SK-N-SH (cell line): ENCODE measurements at regions not wholly inside any gene's neighbourhood (a gene's known extent, or its start where the extent isn't known, plus 50 kb on each side); places are given as distances from the start of the nearest gene placed in this dataset.

Source experiments
- CTCF ChIA-PET: fragments of 300-600, 350-600 bp; formaldehyde crosslinking; extraction: SDS; loops from one replicate; lab custom pipeline; 2021; lab: Yijun Ruan, JAX
- POLR2A ChIA-PET: fragments of 350-600 bp; sonication (Branson Sonifier 250); formaldehyde crosslinking; extraction: SDS; loops from one replicate; lab custom pipeline; 2020; ENCODE audit warnings: antibody characterized with exemption, inconsistent platforms; lab: Yijun Ruan, JAX
- DNase-seq: peaks from one replicate; pipeline ENCODE4 v3.0.0; 2012
- H2AFZ ChIP-seq: fragments of 200-600 bp; sonication (generic); 2 replicates; pipeline ENCODE4 v1.8.1; 2016; ENCODE audit warnings: antibody characterized with exemption, mild to moderate bottlenecking, low read depth
- H3F3A ChIP-seq: fragments of 200-600 bp; sonication (generic); replicated peaks from 2 replicates; pipeline ENCODE3; 2016; ENCODE audit warnings: antibody characterized with exemption, mild to moderate bottlenecking; ENCODE audit not compliant: insufficient read depth
- H3K27ac ChIP-seq, 2 experiments: fragments of 200-500 bp in 1 of 2; fragments of 200-600 bp in 1 of 2; sonication (Bioruptor generic) in 1 of 2; sonication (generic), shearing (Covaris generic) in 1 of 2; 2 replicates each; pipeline versions ENCODE4 v1.5.1 to v1.6.1; 2014 to 2016; ENCODE audit warnings: low read depth in 2 of 2, inconsistent platforms in 1 of 2, low read length in 1 of 2, mild to moderate bottlenecking in 1 of 2, mixed read lengths in 1 of 2
- H3K27me3 ChIP-seq: fragments of 200-600 bp; sonication (generic), shearing (Covaris generic); 2 replicates; pipeline ENCODE4 v1.6.1; 2016; ENCODE audit warnings: mixed run types; ENCODE audit not compliant: insufficient read depth
- H3K36me3 ChIP-seq, 2 experiments: fragments of 200-500 bp in 1 of 2; fragments of 200-600 bp in 1 of 2; sonication (Bioruptor generic) in 1 of 2; sonication (generic) in 1 of 2; replicated peaks in 1 of 2; 2 replicates each; pipeline versions ENCODE3 to v1.5.1; 2014 to 2016; ENCODE audit warnings: low read length in 1 of 2, mild to moderate bottlenecking in 1 of 2; ENCODE audit not compliant: insufficient read depth in 2 of 2, control insufficient read depth in 1 of 2
- H3K4me1 ChIP-seq, 2 experiments: fragments of 200-500 bp in 1 of 2; fragments of 200-600 bp in 1 of 2; sonication (Bioruptor generic) in 1 of 2; sonication (generic), shearing (Covaris generic) in 1 of 2; 2 replicates each; pipeline versions ENCODE4 v1.5.1 to v1.6.1; 2014 to 2016; ENCODE audit warnings: low read depth in 1 of 2, low read length in 1 of 2, mixed run types in 1 of 2; ENCODE audit not compliant: insufficient read depth in 2 of 2, control insufficient read depth in 1 of 2
- H3K4me2 ChIP-seq: fragments of 200-600 bp; sonication (generic), shearing (Covaris generic); 2 replicates; pipeline ENCODE4 v1.6.1; 2017; ENCODE audit warnings: mixed run types
- H3K4me3 ChIP-seq, 2 experiments: fragments of 200-500 bp in 1 of 2; fragments of 200-600 bp in 1 of 2; sonication (Bioruptor generic) in 1 of 2; sonication (generic), shearing (Covaris generic) in 1 of 2; 2 replicates each; pipeline versions ENCODE4 v1.5.1 to v1.8.1; 2014 to 2016; ENCODE audit warnings: low read depth in 2 of 2, inconsistent platforms in 1 of 2, low read length in 1 of 2, mild to moderate bottlenecking in 1 of 2, mixed read lengths in 1 of 2, moderate library complexity in 1 of 2
- H3K79me2 ChIP-seq: fragments of 200-600 bp; sonication (generic); 2 replicates; pipeline ENCODE4 v1.8.1; 2017; ENCODE audit warnings: mild to moderate bottlenecking; ENCODE audit not compliant: insufficient read depth
- H3K9ac ChIP-seq: fragments of 200-600 bp; sonication (generic); 2 replicates; pipeline ENCODE4 v1.6.1; 2017; ENCODE audit warnings: mixed run types
- H3K9me2 ChIP-seq: fragments of 200-600 bp; sonication (generic); 2 replicates; pipeline ENCODE4 v1.6.1; 2017; ENCODE audit warnings: mixed run types
- H3K9me3 ChIP-seq: fragments of 200-600 bp; sonication (generic); 2 replicates; pipeline ENCODE4 v1.6.1; 2017; ENCODE audit warnings: mixed run types, mild to moderate bottlenecking, moderate library complexity
- H4K20me1 ChIP-seq: fragments of 200-600 bp; sonication (generic); 2 replicates; pipeline ENCODE4 v1.6.1; 2017; ENCODE audit warnings: mild to moderate bottlenecking, mixed run types; ENCODE audit not compliant: insufficient read depth
- CHD2 ChIP-seq: fragments of 150-350 bp; IDR thresholded peaks from 2 replicates; pipeline ENCODE4 v1.6.1; 2018; ENCODE audit warnings: low read length; ENCODE audit not compliant: partially characterized antibody
- ELF1 ChIP-seq: IDR thresholded peaks from 2 replicates; pipeline ENCODE4 v1.4.0; 2012
- EP300 ChIP-seq, 2 experiments: IDR thresholded peaks; 2 replicates each; pipeline versions ENCODE4 v1.4.0 to v1.6.1; 2012; ENCODE audit warnings: borderline replicate concordance in 1 of 2, low read depth in 1 of 2, low read length in 1 of 2
- GATA2 ChIP-seq: sonication (generic); formaldehyde crosslinking; IDR thresholded peaks from 2 replicates; pipeline ENCODE4 v1.5.0; 2020; ENCODE audit warnings: mild to moderate bottlenecking, missing genetic modification reagents
- MXI1 ChIP-seq: IDR thresholded peaks from 2 replicates; pipeline ENCODE4 v1.6.1; 2012; ENCODE audit warnings: mild to moderate bottlenecking, low read depth, low read length, improper control_type of control experiment
- NRF1 ChIP-seq: IDR thresholded peaks from 2 replicates; pipeline ENCODE4 v1.6.1; 2012; ENCODE audit warnings: low read depth, mild to moderate bottlenecking, low read length
- RAD21 ChIP-seq: IDR thresholded peaks from 2 replicates; pipeline ENCODE4 v1.6.1; 2012; ENCODE audit warnings: mild to moderate bottlenecking, low read length
- USF1 ChIP-seq: IDR thresholded peaks from 2 replicates; pipeline ENCODE4 v1.4.0; 2012; ENCODE audit warnings: low read depth, borderline replicate concordance
- USF2 ChIP-seq: fragments of 150-350 bp; IDR thresholded peaks from 2 replicates; pipeline ENCODE4 v1.6.1; 2017; ENCODE audit warnings: antibody characterized with exemption, low read length, low read depth, borderline replicate concordance
- WGBS: methylation state at CpG from one replicate; pipeline ENCODE4 v1.1.6; 2017; ENCODE audit warnings: low lambda C conversion rate; 5-methylcytosine and 5-hydroxymethylcytosine counted together
- TF ChIP-seq, protein P1 (sequence below): IDR thresholded peaks from 2 replicates; pipeline ENCODE4 v1.6.1; 2012; ENCODE audit warnings: mild to moderate bottlenecking, low read depth, low read length, moderate library complexity
- TF ChIP-seq, protein P2 (sequence below): fragments of 150-350 bp; IDR thresholded peaks from 2 replicates; pipeline ENCODE4 v1.6.1; 2016; ENCODE audit warnings: mild to moderate bottlenecking, low read depth, low read length
- TF ChIP-seq, protein P3 (sequence below): fragments of 200-600 bp; sonication (generic); IDR thresholded peaks from 2 replicates; pipeline ENCODE4 v1.6.1; 2017; ENCODE audit warnings: antibody characterized with exemption, mild to moderate bottlenecking, moderate library complexity

- TF ChIP-seq, protein P1, sequence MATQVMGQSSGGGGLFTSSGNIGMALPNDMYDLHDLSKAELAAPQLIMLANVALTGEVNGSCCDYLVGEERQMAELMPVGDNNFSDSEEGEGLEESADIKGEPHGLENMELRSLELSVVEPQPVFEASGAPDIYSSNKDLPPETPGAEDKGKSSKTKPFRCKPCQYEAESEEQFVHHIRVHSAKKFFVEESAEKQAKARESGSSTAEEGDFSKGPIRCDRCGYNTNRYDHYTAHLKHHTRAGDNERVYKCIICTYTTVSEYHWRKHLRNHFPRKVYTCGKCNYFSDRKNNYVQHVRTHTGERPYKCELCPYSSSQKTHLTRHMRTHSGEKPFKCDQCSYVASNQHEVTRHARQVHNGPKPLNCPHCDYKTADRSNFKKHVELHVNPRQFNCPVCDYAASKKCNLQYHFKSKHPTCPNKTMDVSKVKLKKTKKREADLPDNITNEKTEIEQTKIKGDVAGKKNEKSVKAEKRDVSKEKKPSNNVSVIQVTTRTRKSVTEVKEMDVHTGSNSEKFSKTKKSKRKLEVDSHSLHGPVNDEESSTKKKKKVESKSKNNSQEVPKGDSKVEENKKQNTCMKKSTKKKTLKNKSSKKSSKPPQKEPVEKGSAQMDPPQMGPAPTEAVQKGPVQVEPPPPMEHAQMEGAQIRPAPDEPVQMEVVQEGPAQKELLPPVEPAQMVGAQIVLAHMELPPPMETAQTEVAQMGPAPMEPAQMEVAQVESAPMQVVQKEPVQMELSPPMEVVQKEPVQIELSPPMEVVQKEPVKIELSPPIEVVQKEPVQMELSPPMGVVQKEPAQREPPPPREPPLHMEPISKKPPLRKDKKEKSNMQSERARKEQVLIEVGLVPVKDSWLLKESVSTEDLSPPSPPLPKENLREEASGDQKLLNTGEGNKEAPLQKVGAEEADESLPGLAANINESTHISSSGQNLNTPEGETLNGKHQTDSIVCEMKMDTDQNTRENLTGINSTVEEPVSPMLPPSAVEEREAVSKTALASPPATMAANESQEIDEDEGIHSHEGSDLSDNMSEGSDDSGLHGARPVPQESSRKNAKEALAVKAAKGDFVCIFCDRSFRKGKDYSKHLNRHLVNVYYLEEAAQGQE: no peak
- no peak for TF ChIP-seq USF2
These were observed 171.0 kb downstream of the HRH4 start (continued) for GRCh38 chr18:24631243-24632025.

GRCh38 chr18:24632158-24632988, 171.9 kb downstream of the HRH4 start:
- Histone ChIP-seq H3K36me3 (no peaks in the 10 kb centered on the region), H3K9me3 (no peaks in the 10 kb centered on the region), H3F3A (no peaks in the 10 kb centered on the region), H3K27ac (no peak overlapping the region), H4K20me1 (no peaks in the 10 kb centered on the region), H3K79me2 (no peaks in the 10 kb centered on the region), H3K4me3 (no peak overlapping the region), H3K4me2 (no peak overlapping the region), H2AFZ (no peak overlapping the region), H3K4me1 (no peaks in the 10 kb centered on the region), H3K27me3 (no peaks in the 10 kb centered on the region), H3K9ac (no peak overlapping the region), H3K9me2 (no peaks in the 10 kb centered on the region)
- ChIA-PET POLR2A (no interaction called here), CTCF (no interaction called here)
- WGBS: 61% methylated on average over 15 of the region's 15 CpGs
- DNase-seq: no peak
- TF ChIP-seq, protein P2, sequence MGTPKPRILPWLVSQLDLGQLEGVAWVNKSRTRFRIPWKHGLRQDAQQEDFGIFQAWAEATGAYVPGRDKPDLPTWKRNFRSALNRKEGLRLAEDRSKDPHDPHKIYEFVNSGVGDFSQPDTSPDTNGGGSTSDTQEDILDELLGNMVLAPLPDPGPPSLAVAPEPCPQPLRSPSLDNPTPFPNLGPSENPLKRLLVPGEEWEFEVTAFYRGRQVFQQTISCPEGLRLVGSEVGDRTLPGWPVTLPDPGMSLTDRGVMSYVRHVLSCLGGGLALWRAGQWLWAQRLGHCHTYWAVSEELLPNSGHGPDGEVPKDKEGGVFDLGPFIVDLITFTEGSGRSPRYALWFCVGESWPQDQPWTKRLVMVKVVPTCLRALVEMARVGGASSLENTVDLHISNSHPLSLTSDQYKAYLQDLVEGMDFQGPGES: no peak

- H3K4me1 ChIP-seq: no peaks in the 10 kb centered on the region
- no peak overlapping the region for H2AFZ ChIP-seq
- H3K27me3 ChIP-seq: no peaks in the 10 kb centered on the region
- no peaks in the 10 kb centered on the region for H3K36me3 ChIP-seq
- H3K4me3 ChIP-seq: no peak overlapping the region
- H3K9me2 ChIP-seq: no peaks in the 10 kb centered on the region
- DNase-seq: no peak
- no peak overlapping the region for H3K27ac ChIP-seq
- H3F3A ChIP-seq: no peaks in the 10 kb centered on the region
- H3K79me2 ChIP-seq: no peaks in the 10 kb centered on the region
- no peak overlapping the region for H3K9ac ChIP-seq
- no CpG with 5 or more reads among the region's 3 CpGs for WGBS
- H4K20me1 ChIP-seq: no peaks in the 10 kb centered on the region
- H3K9me3 ChIP-seq: no peaks in the 10 kb centered on the region
- CTCF ChIA-PET: no interaction called here
- no peak overlapping the region for H3K4me2 ChIP-seq
- POLR2A ChIA-PET: no interaction called here
- TF ChIP-seq, protein P3, sequence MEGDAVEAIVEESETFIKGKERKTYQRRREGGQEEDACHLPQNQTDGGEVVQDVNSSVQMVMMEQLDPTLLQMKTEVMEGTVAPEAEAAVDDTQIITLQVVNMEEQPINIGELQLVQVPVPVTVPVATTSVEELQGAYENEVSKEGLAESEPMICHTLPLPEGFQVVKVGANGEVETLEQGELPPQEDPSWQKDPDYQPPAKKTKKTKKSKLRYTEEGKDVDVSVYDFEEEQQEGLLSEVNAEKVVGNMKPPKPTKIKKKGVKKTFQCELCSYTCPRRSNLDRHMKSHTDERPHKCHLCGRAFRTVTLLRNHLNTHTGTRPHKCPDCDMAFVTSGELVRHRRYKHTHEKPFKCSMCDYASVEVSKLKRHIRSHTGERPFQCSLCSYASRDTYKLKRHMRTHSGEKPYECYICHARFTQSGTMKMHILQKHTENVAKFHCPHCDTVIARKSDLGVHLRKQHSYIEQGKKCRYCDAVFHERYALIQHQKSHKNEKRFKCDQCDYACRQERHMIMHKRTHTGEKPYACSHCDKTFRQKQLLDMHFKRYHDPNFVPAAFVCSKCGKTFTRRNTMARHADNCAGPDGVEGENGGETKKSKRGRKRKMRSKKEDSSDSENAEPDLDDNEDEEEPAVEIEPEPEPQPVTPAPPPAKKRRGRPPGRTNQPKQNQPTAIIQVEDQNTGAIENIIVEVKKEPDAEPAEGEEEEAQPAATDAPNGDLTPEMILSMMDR: no peak
- TF ChIP-seq RAD21: no peak
- no peak for TF ChIP-seq MXI1
- TF ChIP-seq EP300 (IDR thresholded peaks at IDR 0.05; ENCODE audit: borderline replicate concordance in 1 of 2, low read depth in 1 of 2, low read length in 1 of 2): no peak
- no peak for TF ChIP-seq NRF1
- TF ChIP-seq CHD2: no peak
- no peak for TF ChIP-seq USF1
- no peak for TF ChIP-seq ELF1
- TF ChIP-seq GATA2 (CRISPR knock-in tag): no peak
These were observed 172.7 kb downstream of the HRH4 start for GRCh38 chr18:24633121-24633520.
